A204.1 (cell line): ENCODE measurements at regions not wholly inside any gene's neighbourhood (a gene's known extent, or its start where the extent isn't known, plus 50 kb on each side); places are given as distances from the start of the nearest gene placed in this dataset.
"Not testable (repeated sequence)": the region's sequence is repeated elsewhere in the genome, so short reads cannot be mapped to it uniquely, and the experiment has no call there.

Experiments
- FAIRE-seq: peaks from 2 replicates; lab custom pipeline; 2012; peaks lifted over from hg19 to GRCh38; lab: Jason Lieb, UNC

DNA sequence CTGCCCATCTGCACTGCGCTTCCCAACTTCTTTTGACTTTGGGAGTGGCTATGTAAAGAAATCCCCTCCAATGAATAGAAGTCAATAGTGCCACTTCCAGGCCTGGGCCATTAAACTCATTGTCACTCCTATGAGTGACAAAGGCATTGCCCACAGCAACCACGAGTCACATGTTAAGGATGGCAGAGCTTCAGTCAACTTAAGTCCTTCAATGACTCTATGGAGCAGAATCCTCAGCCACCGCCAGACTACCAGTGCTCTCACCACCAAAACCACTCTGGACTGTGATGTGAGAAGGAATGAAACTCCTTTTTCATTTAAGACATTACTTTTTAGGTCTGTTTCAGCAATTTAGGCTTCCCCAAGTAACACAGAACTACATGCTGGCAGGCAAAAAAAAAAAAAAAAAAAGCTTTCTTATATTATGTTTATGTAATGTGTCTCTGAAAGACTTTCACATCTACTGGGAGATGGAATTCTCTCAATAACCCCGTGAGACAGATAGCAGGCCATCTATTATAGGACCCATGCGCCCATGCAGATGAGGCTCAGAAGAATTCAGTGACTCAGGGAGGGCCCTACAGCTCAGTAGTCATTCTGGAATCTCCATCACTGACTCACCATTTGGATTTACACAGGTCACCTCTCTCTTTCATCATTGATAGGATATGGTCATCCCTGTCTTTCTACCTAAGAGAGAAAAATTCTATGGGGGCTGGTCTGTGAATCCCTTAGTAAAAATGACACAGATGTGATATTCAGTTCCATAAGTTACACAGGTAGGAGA lies 180.5 kb downstream of the CEMIP2 start:
- no peak for FAIRE-seq

DNA sequence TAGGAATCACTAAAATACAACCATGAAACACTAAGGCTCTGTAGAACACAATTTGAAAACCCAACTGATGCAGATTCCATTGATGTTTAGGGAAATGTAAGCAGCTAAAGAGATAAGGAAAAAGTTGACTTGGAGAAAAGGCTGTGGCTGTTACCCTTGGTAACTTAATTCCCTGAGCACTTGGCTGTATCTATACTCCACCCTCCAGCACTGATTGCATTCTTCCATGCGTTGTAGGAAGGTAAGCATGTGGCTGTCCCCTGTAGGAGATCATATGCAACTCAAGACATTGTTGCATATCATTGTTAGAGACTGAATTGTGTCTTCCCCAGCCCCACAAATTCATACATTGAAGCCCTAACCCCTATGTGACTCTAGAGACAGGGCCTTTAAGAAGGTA lies 184.5 kb downstream of the CEMIP2 start:
- FAIRE-seq = no peak

DNA sequence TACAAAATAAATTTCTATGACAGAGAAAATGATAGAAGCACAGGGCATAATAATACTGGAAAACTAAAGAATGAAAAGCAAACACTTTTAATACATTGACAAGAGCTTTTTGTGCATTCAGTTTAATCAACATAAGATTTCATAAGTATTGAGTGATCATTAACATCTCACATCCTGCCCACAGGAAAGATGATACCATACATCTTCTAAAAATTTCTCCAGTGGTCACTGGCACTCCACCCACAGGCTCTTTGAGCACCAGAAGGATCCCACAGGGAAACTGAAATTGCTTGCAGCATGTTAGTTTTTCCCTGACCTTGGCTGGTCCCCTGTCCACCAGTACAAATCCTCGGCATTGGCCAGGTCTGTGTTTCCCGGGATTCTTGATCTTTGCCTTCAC lies 186.0 kb downstream of the CEMIP2 start:
- no peak for FAIRE-seq

DNA sequence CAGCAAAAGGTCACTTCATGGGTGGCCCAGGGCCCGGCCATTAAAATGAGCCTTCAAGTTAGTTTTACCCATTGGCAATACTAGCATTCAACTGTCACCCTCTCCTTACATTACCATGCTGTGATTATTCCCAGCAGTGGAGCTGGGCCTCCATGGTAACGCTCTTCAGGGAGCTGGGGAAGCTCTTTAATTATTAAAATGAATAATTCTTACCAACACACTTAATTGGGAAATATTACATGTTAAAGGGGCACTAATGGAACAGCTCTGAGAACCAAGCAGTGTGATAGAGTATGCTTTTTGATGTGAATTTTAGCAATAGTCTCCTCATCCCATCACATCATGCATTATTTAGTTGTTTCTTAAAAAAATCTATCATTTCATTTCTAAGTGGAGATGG lies 187.2 kb downstream of the CEMIP2 start:
- FAIRE-seq = no peak

DNA sequence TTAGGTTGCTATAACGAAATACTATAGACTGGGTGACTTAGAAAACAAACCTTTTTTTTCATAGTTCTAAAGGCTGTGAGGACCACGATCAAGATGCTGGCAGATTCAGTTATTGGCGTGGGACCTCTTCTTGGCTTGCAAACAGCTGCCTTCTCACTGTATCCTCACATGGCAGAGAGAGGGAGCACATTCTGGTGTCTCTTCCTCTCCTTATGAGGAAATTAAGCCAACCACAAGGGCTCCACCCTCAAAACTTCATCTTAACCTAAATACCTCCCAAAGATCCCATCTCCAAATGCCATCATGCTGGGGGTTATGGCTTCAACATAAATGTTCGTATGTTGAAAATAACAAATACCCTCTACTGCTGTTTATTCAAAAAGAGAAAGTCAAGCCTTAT lies 197.1 kb downstream of the CEMIP2 start:
- no peak for FAIRE-seq

DNA sequence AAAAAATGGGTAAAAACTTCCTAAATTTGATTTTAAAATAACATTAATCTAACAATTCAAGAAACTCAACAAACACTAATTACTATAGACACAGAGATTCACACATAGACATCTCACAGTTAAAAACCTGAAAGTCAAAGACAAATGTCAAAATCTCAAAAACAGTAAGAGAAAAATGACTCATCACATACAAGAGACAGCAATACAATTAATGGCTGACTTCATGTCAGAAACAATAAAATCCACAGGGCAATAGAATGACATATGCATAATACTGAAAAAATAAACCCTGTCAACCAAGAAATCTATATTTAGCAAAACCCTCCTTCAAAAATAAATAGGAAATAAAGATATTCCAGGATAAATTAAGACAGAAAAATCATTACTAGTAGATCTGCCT lies 200.4 kb downstream of the CEMIP2 start:
- no peak for FAIRE-seq

DNA sequence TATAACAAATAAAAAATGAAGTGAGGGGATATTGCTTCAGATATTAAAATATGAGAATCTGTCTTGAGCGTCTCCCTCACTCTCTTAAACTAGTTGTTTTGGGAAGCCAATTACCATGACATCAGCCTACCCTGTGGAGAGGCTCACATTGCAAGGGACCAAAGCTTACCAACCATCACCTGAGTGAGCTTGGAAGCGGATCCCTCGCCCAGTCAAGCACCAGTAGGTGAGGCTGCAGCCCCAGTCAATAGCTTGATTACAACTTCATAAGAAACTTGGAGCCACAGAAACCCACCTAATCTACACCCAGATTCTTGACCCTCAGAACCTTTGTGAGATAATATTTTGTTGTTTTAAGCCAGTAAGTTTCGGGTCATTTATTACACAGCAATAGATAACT lies 206.2 kb downstream of the CEMIP2 start:
- FAIRE-seq = no peak

DNA sequence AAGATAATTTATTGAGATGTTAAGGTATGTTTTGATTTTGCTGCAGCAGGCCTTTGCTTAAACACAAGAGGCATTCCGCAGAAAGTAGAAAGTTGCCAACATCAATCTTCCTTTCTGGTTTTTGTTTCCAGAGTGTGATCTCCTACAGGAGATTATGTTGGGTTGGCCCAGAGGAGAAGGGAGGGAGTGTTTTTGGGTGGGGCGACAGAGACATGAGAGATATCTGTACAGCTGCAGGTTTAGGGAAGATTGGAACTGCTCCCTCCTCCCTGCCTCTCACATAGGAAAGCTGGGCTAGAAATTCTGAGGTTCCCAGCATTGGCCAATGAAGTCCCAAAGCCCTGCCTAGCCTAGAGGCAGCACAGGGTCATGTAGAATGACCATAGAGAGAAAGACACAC lies 211.0 kb downstream of the CEMIP2 start:
- no peak for FAIRE-seq

DNA sequence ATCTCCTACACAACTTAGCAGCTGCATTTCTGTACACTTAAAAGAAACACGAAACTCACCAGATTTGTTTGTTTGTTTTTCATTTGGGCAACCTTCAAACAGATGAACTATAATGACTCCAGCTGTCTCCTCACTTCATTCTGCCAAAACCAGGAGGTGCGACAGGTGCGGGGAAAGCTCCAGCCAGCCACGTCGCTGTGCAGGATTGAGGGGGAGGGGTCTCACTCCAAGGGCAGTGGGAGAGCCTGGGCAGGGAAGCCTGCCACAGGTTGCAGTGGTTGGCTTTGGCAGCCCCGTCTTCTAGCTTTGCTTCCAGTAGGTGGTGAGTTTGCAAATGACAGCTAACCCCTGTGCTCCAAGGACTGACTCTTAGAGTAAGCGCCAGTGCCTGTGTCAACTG lies 215.8 kb downstream of the CEMIP2 start:
- FAIRE-seq = no peak

DNA sequence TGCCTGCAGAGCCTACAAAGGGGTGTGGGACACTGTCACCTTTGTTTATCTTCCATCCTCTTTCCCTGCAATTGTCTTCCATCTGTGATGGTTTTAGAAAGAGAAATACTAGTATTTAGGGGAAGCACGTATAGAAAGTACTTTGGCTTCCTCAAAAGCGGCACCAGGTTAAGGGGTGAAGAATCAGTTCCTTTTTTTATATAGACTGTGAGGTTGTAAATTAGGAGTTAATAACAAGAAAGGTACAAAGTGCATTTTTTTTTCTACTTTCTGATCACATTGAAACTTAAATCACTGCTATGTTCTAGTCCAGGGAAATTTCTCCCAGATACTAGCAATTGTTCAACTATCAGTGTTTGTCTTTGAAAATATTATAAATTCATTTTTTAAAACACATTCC lies 219.3 kb downstream of the CEMIP2 start:
- no peak for FAIRE-seq

DNA sequence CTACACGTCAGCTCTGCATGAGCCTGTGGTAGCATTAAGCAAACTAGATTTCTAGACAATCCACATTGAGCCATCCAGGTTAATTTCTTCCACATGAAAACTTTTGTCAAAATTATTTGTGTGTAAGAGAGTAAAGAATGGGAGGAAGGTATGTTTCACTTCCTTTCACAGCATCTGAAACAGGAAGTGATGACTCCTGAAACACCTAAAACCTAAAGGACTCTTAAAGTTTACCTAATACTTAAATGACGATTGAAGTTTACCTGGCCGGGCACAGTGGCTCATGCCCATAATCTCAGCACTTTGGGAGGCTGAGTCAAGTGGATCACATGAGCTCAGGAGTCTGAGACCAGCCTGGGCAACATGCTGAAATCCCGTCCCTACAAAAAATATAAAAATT lies 223.8 kb downstream of the CEMIP2 start:
- no peak for FAIRE-seq

DNA sequence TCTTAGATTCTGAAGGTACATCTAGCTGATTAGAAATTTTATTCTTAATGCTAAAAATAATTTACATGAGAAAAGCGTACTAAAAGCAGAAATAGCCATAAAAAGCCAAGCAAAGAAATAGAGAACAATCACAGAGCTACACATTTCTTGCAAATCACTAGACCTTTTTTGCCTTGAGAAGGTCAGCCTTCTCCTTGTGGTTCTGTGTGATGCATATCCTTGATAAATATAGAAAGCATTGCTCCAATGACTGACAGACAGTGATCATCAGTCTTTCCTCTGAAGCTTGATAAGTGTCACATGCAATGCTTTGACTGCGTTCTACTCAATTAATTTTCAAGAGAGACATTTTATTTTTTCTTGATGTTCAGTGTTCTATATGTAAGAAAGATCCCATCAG lies 226.9 kb downstream of the CEMIP2 start:
- FAIRE-seq = no peak

DNA sequence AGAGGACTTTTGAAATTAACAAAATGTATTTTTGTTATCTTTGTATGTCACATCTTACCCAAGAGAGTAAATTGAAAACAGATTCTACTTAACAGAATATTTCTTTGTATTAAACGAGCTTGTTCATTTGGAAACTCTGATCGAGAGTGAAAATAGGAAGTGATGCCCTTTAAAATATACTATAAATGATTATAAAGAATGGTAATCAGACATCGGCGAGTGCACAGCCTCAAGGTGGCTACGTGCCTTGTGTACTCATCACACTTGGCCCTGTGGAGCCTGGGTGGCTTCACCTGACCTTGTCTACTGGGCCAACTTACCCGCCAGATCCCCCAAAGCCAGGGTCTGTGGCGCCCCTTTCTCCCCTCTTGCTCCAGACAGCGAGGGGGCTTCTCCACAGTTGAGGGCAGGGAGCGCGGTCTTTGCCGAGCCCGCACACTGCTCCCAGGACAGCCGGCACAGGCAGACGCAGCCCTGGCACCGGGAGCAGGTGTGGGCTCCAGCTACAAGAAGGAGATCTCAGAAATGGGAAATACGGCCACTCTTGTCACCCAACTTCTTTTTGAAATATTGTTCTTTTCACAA lies 243.2 kb downstream of the CEMIP2 start:
- FAIRE-seq = no peak

DNA sequence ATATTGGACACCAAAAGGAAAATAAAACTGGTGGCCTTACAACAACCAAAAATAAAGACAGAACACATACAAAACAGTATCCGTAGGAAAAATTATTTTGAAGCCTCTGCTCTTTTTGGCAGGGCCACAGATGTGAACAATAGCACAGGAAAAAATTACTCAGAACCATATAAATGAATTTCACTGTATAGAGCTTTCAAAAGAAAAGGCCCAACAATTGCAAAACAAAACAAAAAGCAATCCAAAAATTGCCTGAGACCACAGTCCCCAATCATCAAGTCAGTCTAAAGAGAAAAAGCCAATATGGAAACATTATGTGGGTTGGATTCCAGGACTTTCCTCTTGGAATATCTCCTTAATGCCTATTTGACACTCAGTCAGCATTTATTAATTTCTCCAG lies 243.8 kb downstream of the CEMIP2 start:
- FAIRE-seq = no peak

DNA sequence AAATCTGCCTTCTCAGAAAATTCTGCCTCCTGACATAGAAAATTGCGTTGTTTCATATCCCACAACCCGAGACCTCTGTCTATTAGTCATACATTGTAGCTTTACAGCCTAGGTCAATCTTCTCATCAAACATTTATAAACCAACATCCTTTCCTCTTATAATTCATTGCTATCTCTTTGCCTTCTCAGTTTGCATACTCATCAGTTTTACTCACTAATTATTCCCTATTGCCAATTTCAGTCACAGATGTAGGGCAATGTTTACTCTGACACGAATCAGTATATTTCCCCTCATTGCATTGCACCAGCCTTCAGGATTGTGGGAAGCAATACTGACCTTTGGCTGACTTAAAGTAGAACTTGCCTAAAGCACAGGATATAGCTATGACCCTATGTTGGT lies 247.2 kb downstream of the CEMIP2 start:
- FAIRE-seq = no peak

DNA sequence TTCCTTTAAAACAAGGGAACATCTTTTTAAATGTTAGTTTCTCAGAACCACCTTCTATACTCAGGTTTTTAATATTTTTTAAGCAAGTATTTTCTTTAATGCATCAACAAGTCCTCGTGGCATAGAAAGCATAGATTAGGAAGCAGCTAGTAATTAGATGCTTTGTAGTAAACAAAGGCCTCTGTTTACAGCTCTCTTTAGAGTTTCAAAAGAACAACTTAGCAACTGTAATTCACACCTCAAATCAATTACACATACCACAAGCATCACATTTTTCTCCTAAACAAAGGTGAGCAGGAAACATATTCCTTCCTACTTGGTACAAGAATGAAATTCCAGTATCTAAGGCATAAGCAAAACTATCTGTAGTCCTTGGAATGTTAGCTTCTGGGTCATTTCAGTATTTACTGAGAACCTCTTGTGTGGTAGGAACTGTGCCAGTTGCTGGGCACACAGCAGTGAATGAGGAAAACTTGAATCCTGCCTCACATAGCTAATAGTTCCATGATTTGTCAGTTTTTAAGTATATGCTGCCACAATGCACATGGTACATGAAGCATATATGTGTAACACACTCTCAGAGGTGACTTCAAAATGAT lies 249.1 kb downstream of the CEMIP2 start:
- FAIRE-seq = no peak

DNA sequence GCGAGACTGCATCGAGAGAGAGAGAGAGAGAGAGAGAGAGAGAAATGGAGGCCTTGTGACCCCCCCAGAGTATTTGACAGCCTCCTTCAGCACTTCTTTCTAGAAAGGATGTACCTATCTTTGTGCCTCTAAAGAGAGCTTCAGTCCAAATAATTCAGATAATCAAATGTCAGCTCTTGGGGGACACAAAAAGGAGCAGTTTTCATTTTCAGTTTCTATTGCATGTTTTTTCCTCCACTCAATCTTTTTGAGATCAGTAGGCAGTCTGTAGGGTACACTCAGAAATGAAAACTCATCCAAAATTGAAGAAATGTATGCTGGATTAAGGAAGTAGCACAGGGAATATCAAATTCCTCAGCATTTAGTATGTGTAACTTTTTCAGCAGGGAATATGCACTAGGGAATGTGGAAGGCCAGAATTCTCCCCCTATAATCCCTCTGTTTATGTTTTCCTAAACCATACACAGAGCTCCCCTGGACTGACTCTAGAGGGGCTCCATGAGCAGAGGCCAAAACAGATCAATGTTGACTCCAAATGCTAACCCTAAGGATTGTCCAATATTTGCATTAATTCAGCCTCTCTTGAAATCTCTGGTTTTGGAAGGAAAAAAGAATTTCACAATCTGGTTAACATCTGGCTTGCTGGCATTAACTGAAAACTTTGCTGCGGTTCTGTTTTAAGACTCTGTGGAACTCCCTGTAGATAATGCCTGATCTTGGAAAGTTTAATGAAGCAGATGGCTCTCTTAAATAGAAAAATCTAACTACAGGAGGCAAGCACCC lies 250.1 kb downstream of the CEMIP2 start:
- FAIRE-seq = no peak

DNA sequence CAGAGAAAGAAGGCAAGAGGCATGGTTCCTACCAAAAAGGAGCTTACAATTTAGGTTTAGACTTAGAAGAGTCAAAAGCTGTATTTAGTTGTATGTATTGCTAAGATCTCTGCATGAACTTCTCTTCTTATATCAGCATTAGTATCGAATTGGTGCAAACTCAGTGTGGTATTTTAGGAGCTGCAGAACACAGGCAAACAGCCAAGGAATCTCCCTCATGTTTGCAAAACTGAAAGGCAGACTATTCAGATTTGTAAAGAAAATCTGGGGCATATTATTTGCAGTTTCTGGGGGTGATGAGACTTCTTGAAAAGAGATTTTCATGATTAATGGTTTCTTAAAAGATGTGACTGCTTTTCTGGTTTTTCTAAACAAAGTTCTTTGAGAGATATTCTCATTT lies 252.7 kb downstream of the CEMIP2 start:
- FAIRE-seq = no peak

DNA sequence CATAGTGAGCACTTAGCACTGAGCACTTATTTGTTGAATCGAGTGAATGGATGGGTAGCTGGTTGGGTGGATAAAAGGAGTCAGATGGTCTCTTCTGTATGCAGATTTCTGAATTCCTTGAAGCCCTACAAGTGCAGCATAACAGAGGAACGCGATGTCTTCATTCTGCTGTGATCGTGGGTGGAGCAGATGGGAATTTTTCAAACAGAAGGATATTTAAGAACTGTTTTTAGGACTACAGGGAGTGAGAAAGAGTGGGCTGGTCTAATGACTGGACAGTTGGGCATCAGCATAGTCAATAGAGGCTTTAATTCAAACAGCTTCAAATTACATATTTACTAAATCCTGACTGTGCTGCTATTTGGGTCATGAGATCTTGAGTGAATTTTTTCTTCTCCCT lies 253.2 kb downstream of the CEMIP2 start:
- no peak for FAIRE-seq

DNA sequence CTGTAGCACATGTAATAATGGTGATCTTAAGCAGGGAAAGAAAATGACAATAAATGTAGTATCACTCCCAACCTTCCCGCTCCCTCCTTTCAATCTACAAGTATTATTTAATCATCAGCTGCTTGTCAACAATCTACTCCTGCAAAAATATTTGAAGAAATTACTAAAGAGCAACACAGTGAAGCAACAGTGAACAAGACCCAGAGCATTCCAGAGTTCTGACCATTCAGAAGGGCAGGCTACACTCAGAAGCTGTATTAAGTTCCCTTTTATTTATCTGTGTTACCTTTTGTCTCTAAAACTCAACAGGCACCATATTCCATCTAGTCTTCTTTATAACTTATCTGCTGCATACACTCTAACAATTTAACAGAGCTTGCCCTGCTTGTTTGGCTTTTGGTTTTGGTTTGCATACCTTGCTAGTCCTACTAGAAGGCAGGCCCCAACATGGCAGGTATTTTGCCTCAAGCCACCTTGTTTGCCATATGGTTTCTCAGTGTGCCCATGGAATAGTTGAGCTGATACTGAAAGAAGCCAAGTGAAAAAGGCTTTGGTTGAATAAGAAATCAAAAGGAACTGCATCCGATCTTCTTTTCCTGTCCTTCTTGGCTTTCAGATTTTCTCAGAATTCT lies 253.9 kb downstream of the CEMIP2 start:
- FAIRE-seq = no peak

DNA sequence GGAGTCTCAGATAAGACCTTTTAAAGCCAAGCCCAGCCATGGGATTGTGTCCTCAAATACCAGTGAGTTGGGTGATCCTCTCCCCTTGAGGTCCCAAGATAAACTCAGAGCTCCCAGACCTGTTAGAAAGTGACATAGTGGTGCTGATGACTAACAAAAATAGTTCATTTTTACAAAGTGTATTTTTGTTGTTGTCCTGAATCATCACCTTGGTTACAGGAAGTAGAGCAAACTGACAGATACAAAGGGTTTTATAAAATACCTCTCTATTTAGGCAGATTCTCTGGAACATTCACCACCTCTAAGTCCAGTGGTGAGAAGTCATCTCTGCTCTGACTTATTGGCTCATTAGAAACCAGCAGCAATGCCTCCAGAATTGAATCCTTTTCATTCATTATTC lies 259.3 kb downstream of the CEMIP2 start:
- FAIRE-seq = no peak

DNA sequence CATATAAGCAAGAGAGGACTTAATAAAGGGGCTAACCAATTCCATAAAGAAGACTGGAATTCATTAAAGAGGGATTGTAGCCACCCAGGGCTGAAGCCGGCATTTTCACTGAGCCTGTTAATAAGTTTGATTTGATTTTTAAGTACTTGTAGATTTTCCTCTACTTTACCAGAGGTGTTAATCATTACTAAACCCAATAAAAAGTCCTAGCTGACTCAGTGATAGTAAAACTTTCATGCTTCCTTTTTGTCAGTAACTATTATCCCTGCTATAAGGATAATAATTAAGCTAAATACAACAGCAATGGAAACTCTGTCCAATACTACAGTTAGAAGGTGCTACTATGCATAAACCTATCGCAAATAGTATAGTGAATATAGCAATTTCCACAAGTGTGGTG lies 260.2 kb downstream of the CEMIP2 start:
- FAIRE-seq = not testable (repeated sequence)

DNA sequence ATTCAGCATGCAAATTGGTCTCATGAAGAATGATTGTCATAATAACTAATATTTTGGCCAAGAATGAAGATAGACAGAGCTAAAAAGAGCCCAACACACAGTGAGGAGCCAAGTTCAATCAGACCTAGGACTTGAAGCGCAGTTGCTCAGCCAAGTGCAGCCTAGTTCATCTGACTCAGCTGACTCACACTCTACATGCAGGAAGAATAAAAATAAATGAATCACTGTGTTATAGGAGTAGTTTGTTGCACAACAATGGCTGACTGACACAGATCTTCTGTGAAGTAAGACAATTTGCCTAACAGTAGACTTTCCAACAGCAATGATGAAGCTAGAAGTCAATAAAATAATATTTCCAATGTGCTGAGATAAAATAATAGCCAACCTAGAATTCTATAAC lies 261.5 kb downstream of the CEMIP2 start:
- FAIRE-seq = no peak
